GM12872 (cell line): ENCODE measurements at regions not wholly inside any gene's neighbourhood (a gene's known extent, or its start where the extent isn't known, plus 50 kb on each side); places are given as distances from the start of the nearest gene placed in this dataset.

ENCODE experiments used
- CTCF ChIP-seq: IDR thresholded peaks from 3 replicates; pipeline ENCODE4 v1.5.1; 2011; ENCODE audit warnings: low read depth, mild to moderate bottlenecking, low read length, moderate library complexity; ENCODE audit not compliant: insufficient read depth

DNA sequence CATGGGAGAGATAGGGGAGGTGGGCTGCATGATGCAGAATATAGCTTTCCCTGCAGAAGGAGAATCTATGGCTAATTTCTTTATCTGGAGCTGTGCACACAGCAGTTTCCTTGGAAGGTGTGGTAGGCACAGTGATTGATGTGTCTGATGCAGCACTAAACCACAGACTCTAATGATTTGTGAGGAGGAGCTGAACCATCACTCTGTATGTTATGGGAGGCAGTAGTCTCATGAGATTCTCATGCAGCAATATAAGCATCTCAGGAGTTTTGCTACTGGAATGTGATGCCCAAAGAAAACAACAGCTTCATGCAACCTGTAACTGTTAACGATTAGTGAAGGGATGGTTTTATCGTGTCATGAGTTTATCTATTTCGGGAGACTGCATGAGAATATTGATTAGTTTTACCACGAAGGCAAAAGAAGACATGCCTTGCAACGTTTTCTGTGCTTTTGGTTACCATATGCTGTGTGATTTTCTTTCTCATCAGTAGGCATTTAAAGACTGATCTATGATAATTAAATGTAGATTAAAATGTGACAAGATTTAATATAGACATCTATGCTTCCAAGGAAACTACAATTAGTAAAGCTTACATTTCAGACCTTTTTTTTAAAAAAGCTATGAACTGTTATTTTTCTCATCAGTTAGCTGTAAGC, 286.8 kb downstream of the ARL6IP6 start:
- TF ChIP-seq CTCF = no peak

DNA sequence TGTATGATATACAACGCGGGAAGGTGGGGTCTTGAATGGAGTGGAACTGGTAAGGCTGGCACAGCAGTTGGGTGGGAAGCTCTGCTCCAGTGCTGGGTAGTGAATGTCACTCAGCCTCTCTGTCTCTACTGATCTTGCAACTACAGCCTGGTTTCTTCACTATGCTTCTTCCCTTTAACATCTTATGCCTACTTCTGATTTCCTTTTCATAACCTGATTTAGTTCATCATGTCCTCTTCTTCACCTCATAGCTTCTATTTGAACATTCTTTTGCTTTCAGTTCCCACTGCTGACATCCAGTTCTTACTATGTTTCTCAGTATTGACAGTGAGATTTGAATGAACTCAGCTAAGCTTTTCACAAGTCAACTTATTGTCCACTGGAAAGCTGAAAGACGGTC, 286.2 kb downstream of the ARL6IP6 start:
- no peak for TF ChIP-seq CTCF

DNA sequence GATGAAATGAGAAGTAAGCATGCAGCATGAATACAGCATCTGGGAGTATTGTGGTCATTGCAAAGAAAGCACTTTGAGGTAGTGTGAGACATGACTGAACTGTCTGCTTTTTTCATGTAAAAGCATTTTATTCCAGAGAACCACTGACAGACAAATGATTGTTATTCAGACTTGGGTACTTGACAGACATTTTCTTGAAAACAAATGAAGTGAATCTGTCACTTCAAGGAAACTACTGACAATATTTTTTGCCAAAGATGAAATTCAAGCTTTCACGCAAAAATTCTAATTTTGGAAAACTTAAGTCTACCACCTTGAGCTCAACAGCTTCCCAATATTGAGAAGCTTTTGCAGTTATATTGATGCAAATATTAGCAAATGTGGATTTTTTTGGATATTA, 255.7 kb downstream of the ARL6IP6 start:
- TF ChIP-seq CTCF = no peak

DNA sequence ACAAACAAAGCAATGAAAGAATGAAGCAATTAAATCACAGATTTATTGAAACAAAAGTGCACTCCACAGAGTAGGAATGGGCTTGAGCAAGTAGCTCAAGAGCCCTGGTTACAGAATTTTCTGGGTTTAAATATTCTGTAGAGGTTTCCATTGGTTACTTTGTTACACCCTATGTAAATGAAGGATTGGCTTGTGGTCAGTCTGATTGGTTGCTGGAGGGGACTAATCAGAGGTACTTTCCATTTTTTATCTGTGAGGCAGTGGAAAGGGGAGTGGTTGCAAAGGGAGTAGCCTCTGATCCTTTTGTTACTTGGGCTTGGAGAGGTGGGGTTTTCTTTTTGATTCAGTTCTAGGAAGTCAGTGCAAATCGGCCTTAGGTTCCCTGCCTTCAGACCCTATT, 253.3 kb downstream of the ARL6IP6 start:
- TF ChIP-seq CTCF = no peak

GRCh38 chr2:152962446-152962845, 244.0 kb downstream of the ARL6IP6 start:
- no peak for TF ChIP-seq CTCF

GRCh38 chr2:152961351-152961750, 242.9 kb downstream of the ARL6IP6 start:
- TF ChIP-seq CTCF = no peak

DNA sequence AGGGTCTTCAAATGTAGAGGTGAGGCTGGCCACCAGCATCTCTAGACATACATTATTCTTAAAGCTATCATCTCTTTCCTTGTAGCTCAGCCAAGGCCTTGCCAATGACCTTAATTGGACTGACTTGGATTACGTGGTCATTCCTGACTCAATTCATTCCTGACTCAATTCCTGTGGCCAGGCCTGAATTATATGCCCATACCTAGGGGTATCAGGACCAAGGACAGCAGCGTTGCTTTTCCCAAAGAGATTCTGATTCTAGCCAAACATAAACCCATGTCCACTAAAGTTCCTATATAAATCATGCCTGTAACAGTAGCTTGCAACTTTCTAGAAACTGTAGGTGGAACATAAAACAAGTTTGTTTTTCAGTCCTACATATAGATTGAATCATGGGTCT, 231.7 kb downstream of the ARL6IP6 start:
- TF ChIP-seq CTCF = no peak

DNA sequence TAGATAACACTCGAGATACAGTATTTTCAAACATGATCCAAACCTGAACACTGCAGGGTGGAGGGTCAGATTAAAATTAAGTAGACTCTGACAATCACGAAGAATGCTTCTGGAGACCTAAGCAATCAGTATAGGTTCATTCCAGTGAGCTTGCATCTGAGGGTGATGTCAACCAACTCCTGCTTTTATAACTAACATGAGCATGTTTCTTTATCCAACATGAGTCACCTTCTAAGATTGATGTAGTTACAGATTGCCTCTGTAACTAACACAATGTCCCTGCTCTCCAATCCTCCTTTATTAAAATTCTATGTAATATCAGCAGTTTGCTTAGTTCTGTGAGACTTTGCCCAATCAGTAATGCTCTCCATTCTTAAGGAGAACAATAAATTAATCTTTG, 225.7 kb downstream of the ARL6IP6 start:
- TF ChIP-seq CTCF = no peak
